GM12878 (cell line): ENCODE measurements at regions not wholly inside any gene's neighbourhood (a gene's known extent, or its start where the extent isn't known, plus 50 kb on each side); places are given as distances from the start of the nearest gene placed in this dataset.

Experiments used
- ATAC-seq: fragments of 200-7000 bp; cut with Tn5 transposase; 3 replicates; pipeline ENCODE4 v1.9.1; 2020; ENCODE audit warnings: mild to moderate bottlenecking, moderate library complexity
- BruUV-seq: library from RNA; stranded (reverse); fragments of 400-500 nt; replicated peaks from 2 replicates; lab custom pipeline; 2021; lab: Mats Ljungman, UMichigan
- CTCF ChIA-PET: fragments of 300-600 bp; sonication (Branson Sonifier 250); formaldehyde crosslinking; extraction: SDS; loops from one replicate; lab custom pipeline; 2021; ENCODE audit warnings: inconsistent platforms; lab: Yijun Ruan, JAX
- POLR2A ChIA-PET: fragments of 350-600 bp; formaldehyde crosslinking; extraction: SDS; loops from one replicate; lab custom pipeline; 2021; ENCODE audit warnings: inconsistent platforms; lab: Charles Lee
- RAD21 ChIA-PET: fragments of 300-600 bp; sonication (Branson Sonifier 250); formaldehyde crosslinking; loops from one replicate; lab custom pipeline; 2023; ENCODE audit warnings: antibody characterized with exemption; ENCODE audit not compliant: unreplicated experiment; lab: Charles Lee
- SMC1A ChIA-PET: fragments of 300-600 bp; sonication (Branson Sonifier 250); formaldehyde crosslinking; loops from one replicate; lab custom pipeline; 2023; ENCODE audit not compliant: unreplicated experiment, uncharacterized antibody; lab: Charles Lee
- DNase-seq: peaks from one replicate; pipeline ENCODE4 v3.0.0-alpha.2; 2011; ENCODE audit warnings: low read depth, low spot score
- FAIRE-seq: peaks from 3 replicates; lab custom pipeline; 2011; peaks lifted over from hg19 to GRCh38; lab: Jason Lieb, UNC
- H2AFZ ChIP-seq: 2 replicates; pipeline ENCODE4 v1.6.0; 2011; ENCODE audit warnings: low read depth, low read length, control low read depth; ENCODE audit not compliant: control insufficient read depth
- H3K27ac ChIP-seq: 2 replicates; pipeline ENCODE4 v1.5.1; 2011; ENCODE audit warnings: control low read depth; ENCODE audit not compliant: control insufficient read depth, insufficient read depth
- H3K27me3 ChIP-seq, 2 experiments: replicated peaks in 1 of 2; 2 replicates each; pipeline versions ENCODE4 v1.6.0 to v1.6.1; 2011; ENCODE audit warnings: low read length in 1 of 2; ENCODE audit not compliant: control insufficient read depth in 2 of 2, insufficient read depth in 2 of 2
- H3K36me3 ChIP-seq, 2 experiments: 2 replicates each; pipeline ENCODE4 v1.5.1; 2011; ENCODE audit warnings: low read length in 1 of 2; ENCODE audit not compliant: control insufficient read depth in 2 of 2, insufficient read depth in 2 of 2
- H3K4me1 ChIP-seq: 2 replicates; pipeline ENCODE4 v1.6.1; 2011; ENCODE audit warnings: mild to moderate bottlenecking, low read length, moderate library complexity, mixed read lengths; ENCODE audit not compliant: control insufficient read depth, insufficient read depth
- H3K4me2 ChIP-seq: 2 replicates; pipeline ENCODE4 v1.6.0; 2011; ENCODE audit warnings: control low read depth; ENCODE audit not compliant: control insufficient read depth, insufficient read depth
- H3K4me3 ChIP-seq: fragments of 200-600 bp; sonication (generic); 2 replicates; pipeline ENCODE4 v1.5.1; 2016
- H3K79me2 ChIP-seq: 2 replicates; pipeline ENCODE4 v1.6.0; 2011; ENCODE audit warnings: low read length; ENCODE audit not compliant: control insufficient read depth, insufficient read depth
- H3K9ac ChIP-seq: 2 replicates; pipeline ENCODE4 v1.8.0; 2011; ENCODE audit warnings: low read length, control low read depth, mixed read lengths; ENCODE audit not compliant: control insufficient read depth, insufficient read depth
- H3K9me3 ChIP-seq: replicated peaks from 3 replicates; pipeline ENCODE4 v1.5.1; 2011; ENCODE audit warnings: mild to moderate bottlenecking, low read length; ENCODE audit not compliant: control insufficient read depth, insufficient read depth
- H4K20me1 ChIP-seq: 2 replicates; pipeline ENCODE4 v1.6.0; 2011; ENCODE audit not compliant: control insufficient read depth, insufficient read depth
- BACH1 ChIP-seq: fragments of 450-650 bp; IDR thresholded peaks from 2 replicates; pipeline ENCODE4 v1.6.1; 2017; ENCODE audit warnings: mild to moderate bottlenecking, borderline replicate concordance
- BRCA1 ChIP-seq: IDR thresholded peaks from 2 replicates; pipeline ENCODE4 v1.6.1; 2011; ENCODE audit warnings: low read depth, low read length, improper control_type of control experiment
- CREB1 ChIP-seq: IDR thresholded peaks from 2 replicates; pipeline ENCODE4 v1.6.1; 2012; ENCODE audit warnings: low read depth, mild to moderate bottlenecking, inconsistent platforms
- GABPA ChIP-seq: IDR thresholded peaks from 2 replicates; pipeline ENCODE4 v1.6.1; 2014; ENCODE audit warnings: antibody characterized with exemption, low read depth, mild to moderate bottlenecking, inconsistent platforms
- HCFC1 ChIP-seq: fragments of 150-350 bp; IDR thresholded peaks from 2 replicates; pipeline ENCODE4 v1.6.1; 2014; ENCODE audit warnings: low read length
- HDAC2 ChIP-seq: fragments of 200-600 bp; sonication (generic); IDR thresholded peaks from 2 replicates; pipeline ENCODE4 v1.6.1; 2017
- IKZF2 ChIP-seq, 2 experiments: fragments of 450-650 bp; IDR thresholded peaks; 2 replicates each; pipeline ENCODE4 v1.6.1; 2017; ENCODE audit warnings: mild to moderate bottlenecking in 2 of 2, moderate library complexity in 2 of 2
- KLF5 ChIP-seq: fragments of 450-650 bp; IDR thresholded peaks from 2 replicates; pipeline ENCODE4 v1.6.1; 2014; ENCODE audit warnings: mild to moderate bottlenecking; ENCODE audit not compliant: partially characterized antibody
- MXI1 ChIP-seq: fragments of 150-350 bp; IDR thresholded peaks from 2 replicates; pipeline ENCODE4 v1.6.1; 2011; ENCODE audit warnings: low read depth, mild to moderate bottlenecking, inconsistent platforms, low read length, improper control_type of control experiment
- POLR2A ChIP-seq: IDR thresholded peaks from 2 replicates; pipeline ENCODE4 v1.6.1; 2011; ENCODE audit warnings: low read depth, mild to moderate bottlenecking, low read length
- SUPT20H ChIP-seq: IDR thresholded peaks from 2 replicates; pipeline ENCODE4 v1.6.1; 2011; ENCODE audit warnings: low read depth, mild to moderate bottlenecking, low read length, moderate library complexity, borderline replicate concordance; ENCODE audit not compliant: control insufficient read depth
- TAF1 ChIP-seq: IDR thresholded peaks from 2 replicates; pipeline ENCODE4 v1.6.1; 2011; ENCODE audit warnings: mild to moderate bottlenecking, low read depth, low read length, borderline replicate concordance
- TARDBP ChIP-seq: IDR thresholded peaks from 2 replicates; pipeline ENCODE4 v1.6.1; 2016; ENCODE audit warnings: borderline replicate concordance
- TCF3 ChIP-seq: IDR thresholded peaks from 2 replicates; pipeline ENCODE4 v1.6.1; 2012; ENCODE audit warnings: low read depth, mild to moderate bottlenecking, low read length, borderline replicate concordance; ENCODE audit not compliant: insufficient read depth
- ZBED1 ChIP-seq: IDR thresholded peaks from 2 replicates; pipeline ENCODE4 v1.6.1; 2016; ENCODE audit warnings: borderline replicate concordance
- in situ Hi-C: fragments of 300-500 bp; cut with MboI; formaldehyde crosslinking; loops from 9 replicates; pipeline ENCODE4 v1.14.3; 2018; ENCODE audit warnings: mixed read lengths
- intact Hi-C: fragments of 100-400 bp; cut with micrococcal nuclease; formaldehyde crosslinking; loops from one replicate; pipeline ENCODE4 v1.14.2; 2022; ENCODE audit not compliant: unreplicated experiment

GRCh38 chr3:82816086-82816485 is 1054.6 kb upstream of the GBE1 start:
- H2AFZ ChIP-seq: no peak overlapping the region
- ChIA-PET CTCF (no interaction called here), POLR2A (no interaction called here), SMC1A (no interaction called here), RAD21 (no interaction called here)
- H3K4me1 ChIP-seq: no peaks in the 10 kb centered on the region
- FAIRE-seq (no peak), ATAC-seq (no peak), DNase-seq (no peak)
- no peak overlapping the region for H3K9ac ChIP-seq
- H3K4me2 ChIP-seq: no peak overlapping the region
- H4K20me1 ChIP-seq: no peaks in the 10 kb centered on the region
- no peaks in the 10 kb centered on the region for H3K36me3 ChIP-seq
- H3K79me2 ChIP-seq: no peaks in the 10 kb centered on the region
- no TSS peak for BruUV-seq
- no peak overlapping the region for H3K27ac ChIP-seq
- TF ChIP-seq HCFC1 (no peak), MXI1 (no peak), TARDBP (no peak), IKZF2 (IDR thresholded peaks at IDR 0.05) (no peak), BACH1 (no peak), HDAC2 (no peak), BRCA1 (no peak), POLR2A (no peak), TCF3 (no peak), GABPA (no peak), ZBED1 (no peak), SUPT20H (no peak), TAF1 (no peak), KLF5 (no peak), CREB1 (no peak)
- no peak overlapping the region for H3K4me3 ChIP-seq
- in situ Hi-C loops: no loop called here
- no peaks in the 10 kb centered on the region; the same call in 2 of the 3 replicates for H3K9me3 ChIP-seq
- H3K27me3 ChIP-seq: no peaks in the 10 kb centered on the region
- intact Hi-C loops: no loop called here
